H1 (cell line): ENCODE measurements at regions not wholly inside any gene's neighbourhood (a gene's known extent, or its start where the extent isn't known, plus 50 kb on each side); places are given as distances from the start of the nearest gene placed in this dataset.

Experiments
- CTCF ChIA-PET: fragments of 300-600 bp; sonication (Branson Sonifier 250); formaldehyde crosslinking; loops from one replicate; lab custom pipeline; 2021; ENCODE audit not compliant: partially characterized antibody; lab: Charles Lee
- POLR2A ChIA-PET: fragments of 300-600 bp; sonication (Branson Sonifier 250); formaldehyde crosslinking; loops from one replicate; lab custom pipeline; 2021; ENCODE audit warnings: inconsistent platforms; ENCODE audit not compliant: partially characterized antibody; lab: Charles Lee
- DNase-seq, 2 experiments: peaks; one replicate each; pipeline versions ENCODE4 v3.0.0 to v3.0.0-alpha.2; 2010 to 2022; ENCODE audit warnings: low spot score in 2 of 2, low read depth in 1 of 2, mixed read lengths in 1 of 2
- FAIRE-seq: peaks from 2 replicates; lab custom pipeline; 2011; peaks lifted over from hg19 to GRCh38; lab: Jason Lieb, UNC
- H2AFZ ChIP-seq: 2 replicates; pipeline ENCODE4 v1.8.1; 2012; ENCODE audit warnings: low read length, inconsistent platforms
- H2AK5ac ChIP-seq: 2 replicates; pipeline ENCODE4 v1.6.1; 2013; ENCODE audit warnings: low read depth, low read length
- H2BK120ac ChIP-seq: replicated peaks from 2 replicates; pipeline ENCODE3; 2013; ENCODE audit warnings: low read depth, low read length, inconsistent platforms
- H2BK12ac ChIP-seq: 2 replicates; pipeline ENCODE4 v1.6.1; 2013; ENCODE audit warnings: low read depth, low read length
- H2BK15ac ChIP-seq: 2 replicates; pipeline ENCODE4 v1.6.1; 2013; ENCODE audit warnings: low read length
- H2BK20ac ChIP-seq: 2 replicates; pipeline ENCODE4 v1.6.1; 2013; ENCODE audit warnings: low read length
- H2BK5ac ChIP-seq: 2 replicates; pipeline ENCODE4 v1.6.1; 2013; ENCODE audit warnings: low read depth, low read length
- H3K14ac ChIP-seq: 2 replicates; pipeline ENCODE4 v1.6.1; 2013; ENCODE audit warnings: inconsistent platforms; ENCODE audit not compliant: insufficient read length
- H3K18ac ChIP-seq: 2 replicates; pipeline ENCODE4 v1.6.1; 2013; ENCODE audit warnings: low read length; ENCODE audit errors: extremely low read depth
- H3K23ac ChIP-seq: 2 replicates; pipeline ENCODE4 v1.6.1; 2013; ENCODE audit warnings: inconsistent platforms; ENCODE audit not compliant: insufficient read length
- H3K23me2 ChIP-seq: 2 replicates; pipeline ENCODE4 v1.6.1; 2013; ENCODE audit warnings: low read depth, low read length
- H3K27ac ChIP-seq: 2 replicates; pipeline ENCODE4 v1.6.1; 2011; ENCODE audit warnings: low read depth, low read length, inconsistent platforms
- H3K27me3 ChIP-seq, 4 experiments: replicated peaks in 1 of 4; 1 replicate in 1 of 4; 2 replicates in 3 of 4; pipeline versions ENCODE4 v1.6.1 to v1.8.1; 2011 to 2013; ENCODE audit warnings: low read length in 3 of 4, mild to moderate bottlenecking in 3 of 4, inconsistent platforms in 2 of 4, mixed read lengths in 2 of 4, moderate library complexity in 1 of 4; ENCODE audit not compliant: control insufficient read depth in 3 of 4, insufficient read depth in 3 of 4; ENCODE audit errors: extremely low read depth in 1 of 4
- H3K36me3 ChIP-seq, 4 experiments: 2 replicates each; pipeline versions ENCODE4 v1.6.1 to v1.8.1; 2011 to 2013; ENCODE audit warnings: mild to moderate bottlenecking in 4 of 4, low read length in 3 of 4, moderate library complexity in 2 of 4, control low read depth in 1 of 4, inconsistent platforms in 1 of 4; ENCODE audit not compliant: insufficient read depth in 4 of 4, control insufficient read depth in 2 of 4
- H3K4ac ChIP-seq: replicated peaks from 2 replicates; pipeline ENCODE3; 2013; ENCODE audit warnings: low read length, low read depth, mixed read lengths, inconsistent platforms; ENCODE audit not compliant: insufficient read length
- H3K4me1 ChIP-seq, 4 experiments: replicated peaks in 1 of 4; 1 replicate in 1 of 4; 2 replicates in 3 of 4; pipeline versions ENCODE4 v1.6.1 to v1.8.1; 2011 to 2013; ENCODE audit warnings: low read length in 3 of 4, inconsistent platforms in 2 of 4, mixed read lengths in 1 of 4; ENCODE audit not compliant: insufficient read depth in 4 of 4, control insufficient read depth in 3 of 4
- H3K4me2 ChIP-seq, 2 experiments: 2 replicates each; pipeline versions ENCODE4 v1.6.1 to v1.8.1; 2011 to 2013; ENCODE audit warnings: low read depth in 2 of 2, low read length in 2 of 2, control low read depth in 1 of 2, inconsistent platforms in 1 of 2, mild to moderate bottlenecking in 1 of 2; ENCODE audit not compliant: insufficient read depth in 1 of 2
- H3K4me3 ChIP-seq, 4 experiments: fragments of 200-600, 300-600 bp in 1 of 4; sonication (generic), shearing (Covaris generic), sonication (Bioruptor Twin) in 1 of 4; 2 replicates each; pipeline versions ENCODE4 v1.5.1 to v1.8.1; 2011 to 2016; ENCODE audit warnings: low read length in 4 of 4, low read depth in 3 of 4, control low read depth in 2 of 4, inconsistent platforms in 2 of 4, mild to moderate bottlenecking in 2 of 4, mixed read lengths in 1 of 4, moderate library complexity in 1 of 4; ENCODE audit not compliant: insufficient read depth in 2 of 4; ENCODE audit errors: extremely low read depth in 1 of 4
- H3K56ac ChIP-seq: replicated peaks from 2 replicates; pipeline ENCODE3; 2013; ENCODE audit warnings: low read depth, mild to moderate bottlenecking, mixed read lengths, low read length, inconsistent platforms; ENCODE audit not compliant: insufficient read length
- H3K79me1 ChIP-seq: 2 replicates; pipeline ENCODE4 v1.6.1; 2013; ENCODE audit warnings: low read depth, low read length, control low read depth
- H3K79me2 ChIP-seq, 2 experiments: 2 replicates each; pipeline versions ENCODE4 v1.6.1 to v1.8.1; 2012 to 2013; ENCODE audit warnings: low read length in 2 of 2, mild to moderate bottlenecking in 2 of 2, inconsistent platforms in 1 of 2; ENCODE audit not compliant: insufficient read depth in 2 of 2, control insufficient read depth in 1 of 2
- H3K9ac ChIP-seq, 4 experiments: replicated peaks in 1 of 4; 1 replicate in 1 of 4; 2 replicates in 3 of 4; pipeline versions ENCODE4 v1.6.1 to v1.8.1; 2011 to 2013; ENCODE audit warnings: low read depth in 3 of 4, low read length in 3 of 4, control low read depth in 2 of 4, mild to moderate bottlenecking in 2 of 4, moderate library complexity in 2 of 4, inconsistent platforms in 1 of 4; ENCODE audit errors: extremely low read depth in 1 of 4
- H3K9me3 ChIP-seq, 2 experiments: 2 replicates each; pipeline versions ENCODE4 v1.6.1 to v1.8.1; 2012 to 2013; ENCODE audit warnings: mild to moderate bottlenecking in 2 of 2, moderate library complexity in 2 of 2, control low read depth in 1 of 2, inconsistent platforms in 1 of 2, low read depth in 1 of 2, low read length in 1 of 2, mixed read lengths in 1 of 2; ENCODE audit not compliant: insufficient read depth in 2 of 2
- H4K20me1 ChIP-seq, 2 experiments: replicated peaks in 1 of 2; 2 replicates each; pipeline versions ENCODE3 to v1.8.1; 2011 to 2013; ENCODE audit warnings: inconsistent platforms in 2 of 2, low read length in 2 of 2, mild to moderate bottlenecking in 1 of 2; ENCODE audit not compliant: insufficient read depth in 2 of 2, control insufficient read depth in 1 of 2
- H4K5ac ChIP-seq: 2 replicates; pipeline ENCODE4 v1.6.1; 2013; ENCODE audit warnings: low read length, low read depth, mixed read lengths, inconsistent platforms; ENCODE audit not compliant: insufficient read length
- H4K8ac ChIP-seq: 2 replicates; pipeline ENCODE4 v1.8.0; 2013; ENCODE audit warnings: mild to moderate bottlenecking, moderate library complexity, low read length, inconsistent platforms; ENCODE audit not compliant: insufficient read depth; ENCODE audit errors: extremely low read depth
- H4K91ac ChIP-seq: replicated peaks from 2 replicates; pipeline ENCODE3; 2013; ENCODE audit warnings: low read length, mixed read lengths, inconsistent platforms; ENCODE audit not compliant: insufficient read length
- CHD1 ChIP-seq: IDR thresholded peaks from 2 replicates; pipeline ENCODE4 v1.6.1; 2012; ENCODE audit warnings: low read depth, low read length, improper control_type of control experiment
- GABPA ChIP-seq: IDR thresholded peaks from 2 replicates; pipeline ENCODE4 v1.6.1; 2011; ENCODE audit warnings: mild to moderate bottlenecking, low read length, moderate library complexity, borderline replicate concordance; ENCODE audit not compliant: insufficient read depth
- JUN ChIP-seq: IDR thresholded peaks from 2 replicates; pipeline ENCODE4 v1.6.1; 2011; ENCODE audit warnings: low read depth, mild to moderate bottlenecking, improper control_type of control experiment, low read length
- KDM1A ChIP-seq: fragments of 200-600, 300-600 bp; sonication (generic); IDR thresholded peaks from 2 replicates; pipeline ENCODE4 v1.7.1; 2016; ENCODE audit warnings: mild to moderate bottlenecking, low read length, borderline replicate concordance
- SP4 ChIP-seq: IDR thresholded peaks from 2 replicates; pipeline ENCODE4 v1.6.1; 2012; ENCODE audit warnings: low read length, inconsistent platforms
- TAF7 ChIP-seq: optimal IDR thresholded peaks from 2 replicates; pipeline ENCODE3; 2011; ENCODE audit warnings: low read depth, mild to moderate bottlenecking, inconsistent platforms, low read length, moderate library complexity, borderline replicate concordance
- TEAD4 ChIP-seq: IDR thresholded peaks from 2 replicates; pipeline ENCODE4 v1.6.1; 2012; ENCODE audit warnings: low read depth, low read length, inconsistent platforms, mixed read lengths
- USF2 ChIP-seq: IDR thresholded peaks from 2 replicates; pipeline ENCODE4 v1.6.1; 2011; ENCODE audit warnings: low read length, improper control_type of control experiment
- WGBS, 2 experiments: shearing (Covaris generic) in 1 of 2; methylation state at CpG; one replicate each; pipeline versions ENCODE4 v1.1.6 to v1.1.7; 2013 to 2015; ENCODE audit warnings: low lambda C conversion rate in 2 of 2, mixed read lengths in 2 of 2, inconsistent platforms in 1 of 2, low coverage in 1 of 2, missing lambda C conversion rate in 1 of 2; ENCODE audit not compliant: insufficient replicate concordance in 2 of 2, insufficient coverage in 1 of 2, insufficient read length in 1 of 2; ENCODE audit errors: extremely low coverage in 1 of 2, missing lambda C conversion rate in 1 of 2; 5-methylcytosine and 5-hydroxymethylcytosine counted together

- Histone ChIP-seq H3K79me1 (no peaks in the 10 kb centered on the region), H4K8ac (no peak overlapping the region), H2BK5ac (no peak overlapping the region), H3K4me1 (no peaks in the 10 kb centered on the region), H3K23me2 (no peaks in the 10 kb centered on the region), H3K79me2 (no peaks in the 10 kb centered on the region), H3K9me3 (no peaks in the 10 kb centered on the region), H3K56ac (no peak overlapping the region), H2BK120ac (no peak overlapping the region), H3K9ac (no peak overlapping the region), H3K23ac (no peak overlapping the region), H2BK20ac (no peak overlapping the region), H2BK12ac (no peak overlapping the region), H2AK5ac (no peak overlapping the region), H3K4me2 (no peak overlapping the region), H2AFZ (no peak overlapping the region), H3K4ac (no peak overlapping the region), H2BK15ac (no peak overlapping the region), H3K14ac (no peak overlapping the region), H3K27me3 (no peaks in the 10 kb centered on the region), H3K27ac (no peak overlapping the region), H3K36me3 (no peaks in the 10 kb centered on the region), H3K18ac (no peak overlapping the region), H4K91ac (no peak overlapping the region), H4K20me1 (no peaks in the 10 kb centered on the region), H3K4me3 (no peak overlapping the region), H4K5ac (no peak overlapping the region)
- ChIA-PET CTCF (no interaction called here), POLR2A (no interaction called here)
- WGBS, 2 experiments, result 100% methylated on average over 4 of the region's 4 CpGs; no CpG with 5 or more reads in 1 of the 2 experiments
- no peak for TF ChIP-seq GABPA
- TF ChIP-seq JUN, result no peak
- TF ChIP-seq USF2, result no peak
- no peak for TF ChIP-seq TEAD4
- no peak for TF ChIP-seq TAF7
- no peak for TF ChIP-seq CHD1
- no peak for TF ChIP-seq SP4
- no peak for TF ChIP-seq KDM1A
- no peak for FAIRE-seq
- DNase-seq, result no peak
Observed at GRCh38 chr10:128339753-128340152, 213.5 kb upstream of the MKI67 start.
